Stimulated activated CD8-positive, alpha-beta memory T cell treated with anti-CD3 and anti-CD28 coated beads, Interleukin-4, amount 100 ng/mL, for 48 hours (primary cell): ENCODE measurements at regions not wholly inside any gene's neighbourhood (a gene's known extent, or its start where the extent isn't known, plus 50 kb on each side); places are given as distances from the start of the nearest gene placed in this dataset.

ENCODE experiments used
- DNase-seq: peaks from one replicate; pipeline ENCODE4 v3.0.0-alpha.2; 2020

- DNase-seq, result no peak
Measured at GRCh38 chr2:58545300-58546280, 304.5 kb upstream of the FANCL start.

- no peak for DNase-seq
Measured at GRCh38 chr2:58543442-58543841, 302.3 kb upstream of the FANCL start.

GRCh38 chr2:58541511-58541910 is 300.4 kb upstream of the FANCL start:
- no peak for DNase-seq

GRCh38 chr2:58540681-58541080 is 299.6 kb upstream of the FANCL start:
- DNase-seq, result no peak

GRCh38 chr2:58539973-58540372 is 298.8 kb upstream of the FANCL start:
- DNase-seq, result no peak

GRCh38 chr2:58535990-58536389 is 294.9 kb upstream of the FANCL start:
- no peak for DNase-seq

GRCh38 chr2:58535182-58535581 is 294.1 kb upstream of the FANCL start:
- no peak for DNase-seq

- no peak for DNase-seq
Measured at GRCh38 chr2:58533376-58533775, 292.3 kb upstream of the FANCL start.

- DNase-seq, result no peak
Measured at GRCh38 chr2:58532641-58533040, 291.5 kb upstream of the FANCL start.

GRCh38 chr2:58527647-58528046 is 286.5 kb upstream of the FANCL start:
- DNase-seq, result no peak

GRCh38 chr2:58521803-58522554 is 280.9 kb upstream of the FANCL start:
- DNase-seq, result no peak

GRCh38 chr2:58520903-58521302 is 279.8 kb upstream of the FANCL start:
- no peak for DNase-seq

- no peak for DNase-seq
Measured at GRCh38 chr2:58517881-58518280, 276.8 kb upstream of the FANCL start.

- no peak for DNase-seq
Measured at GRCh38 chr2:58516695-58517094, 275.6 kb upstream of the FANCL start.

- no peak for DNase-seq
Measured at GRCh38 chr2:58515827-58516573, 274.9 kb upstream of the FANCL start.

- no peak for DNase-seq
Measured at GRCh38 chr2:58514252-58514651, 273.1 kb upstream of the FANCL start.

GRCh38 chr2:58512878-58513277 is 271.8 kb upstream of the FANCL start:
- no peak for DNase-seq

GRCh38 chr2:58508006-58508405 is 266.9 kb upstream of the FANCL start:
- DNase-seq, result no peak

GRCh38 chr2:58503918-58504317 is 262.8 kb upstream of the FANCL start:
- DNase-seq, result no peak

GRCh38 chr2:58502931-58503330 is 261.8 kb upstream of the FANCL start:
- DNase-seq, result no peak

GRCh38 chr2:58501371-58502160 is 260.4 kb upstream of the FANCL start:
- DNase-seq, result no peak

GRCh38 chr2:58497168-58497567 is 256.0 kb upstream of the FANCL start:
- DNase-seq, result no peak
